Stimulated activated naive CD4-positive, alpha-beta T cell treated with Interleukin-2 at 50 U/mL for 16 hours (primary cell): ENCODE measurements at regions not wholly inside any gene's neighbourhood (a gene's known extent, or its start where the extent isn't known, plus 50 kb on each side); places are given as distances from the start of the nearest gene placed in this dataset.
"Not testable (repeated sequence)": the region's sequence is repeated elsewhere in the genome, so short reads cannot be mapped to it uniquely, and the experiment has no call there.

Experiments used
- DNase-seq: peaks from one replicate; lab custom pipeline; 2025; lab: John Stamatoyannopoulos, UW

DNA sequence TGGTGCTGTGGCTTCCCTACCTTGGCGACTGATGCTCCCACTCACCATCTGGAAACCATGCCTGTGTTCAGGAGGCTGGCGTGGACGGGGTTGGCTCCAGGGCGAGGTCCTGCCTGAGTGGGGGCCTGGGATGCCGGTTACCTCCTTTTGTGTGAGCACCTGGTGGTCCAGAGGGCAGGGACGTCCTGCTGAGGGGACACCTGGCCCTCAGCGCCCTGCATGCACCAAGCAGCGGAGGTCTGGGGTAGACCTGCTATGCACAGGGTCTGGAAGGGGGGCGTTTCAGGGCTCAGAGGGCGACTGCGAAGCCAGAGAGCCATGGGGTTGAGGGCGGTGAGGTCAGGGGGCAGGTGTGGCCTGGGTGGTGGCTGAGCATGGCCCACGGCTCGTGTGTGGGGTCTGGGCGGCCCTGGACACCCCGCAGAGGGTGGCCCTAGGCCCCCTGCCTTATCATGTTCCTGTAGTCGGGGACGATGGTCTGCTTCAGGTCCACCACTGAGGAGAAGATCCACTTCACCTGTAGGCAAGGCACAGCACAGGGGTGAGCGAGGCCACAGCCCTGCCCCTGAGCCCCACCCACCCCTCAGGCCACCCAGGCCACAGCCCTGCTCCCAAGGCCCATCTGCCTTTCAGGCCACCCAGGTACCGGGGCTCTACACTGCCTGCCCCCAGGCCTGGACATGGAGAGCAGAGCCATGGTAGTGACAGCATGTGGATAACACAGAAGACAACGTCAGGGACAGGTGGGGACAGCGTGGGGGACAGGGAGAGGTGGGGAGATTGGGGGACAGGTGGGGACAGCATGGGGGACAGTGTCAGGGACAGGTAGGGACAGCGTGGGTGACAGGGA, 95.3 kb downstream of the TMEM121 start:
- not testable (repeated sequence) for DNase-seq

DNA sequence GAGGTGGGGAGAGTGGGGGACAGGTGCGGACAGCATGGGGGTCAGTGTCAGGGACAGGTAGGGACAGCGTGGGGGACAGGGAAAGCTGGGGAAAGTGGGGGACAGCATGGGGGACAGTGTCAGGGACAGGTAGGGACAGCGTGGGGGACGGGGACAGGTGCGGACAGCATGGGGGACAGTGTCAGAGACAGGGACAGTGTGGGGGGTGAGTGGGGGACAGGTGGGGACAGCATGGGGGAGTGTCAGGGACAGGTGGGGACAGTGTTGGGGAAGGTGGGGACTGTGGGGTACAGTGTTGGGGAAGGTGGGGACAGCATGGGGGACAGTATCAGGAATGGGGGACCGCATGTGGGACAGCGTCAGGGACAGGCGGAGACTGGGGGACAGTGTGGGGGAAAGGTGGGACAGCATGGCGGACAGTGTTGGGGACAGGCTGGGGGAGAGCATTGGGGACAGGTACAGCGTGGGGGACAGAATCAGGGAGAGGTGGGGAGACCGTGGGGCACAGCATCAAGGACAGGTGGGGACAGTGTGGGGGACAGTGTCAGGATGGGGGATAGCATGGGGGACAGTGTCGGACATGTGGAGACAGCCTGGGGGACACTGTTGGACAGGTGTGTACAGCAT, 96.1 kb downstream of the TMEM121 start:
- no peak for DNase-seq

DNA sequence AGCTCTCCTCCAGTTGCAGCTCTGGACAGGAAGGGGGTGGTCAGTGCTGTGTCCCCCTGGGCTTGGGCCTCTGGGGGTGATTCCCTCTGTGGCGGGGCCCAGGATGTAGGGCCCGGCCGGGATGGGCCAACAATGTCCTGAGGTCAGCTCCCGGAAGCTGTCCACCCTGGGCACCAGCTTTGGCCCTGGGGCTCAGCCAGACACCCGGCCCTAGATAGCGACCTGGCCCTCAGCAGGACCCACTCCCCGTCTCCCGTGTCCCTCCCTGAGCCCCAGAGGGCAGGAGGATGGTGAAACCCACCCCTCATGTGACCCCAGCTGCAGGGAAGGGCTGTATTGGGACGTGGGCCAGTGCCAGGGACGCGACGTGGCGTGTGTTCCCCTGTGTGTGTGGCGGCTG, 96.8 kb downstream of the TMEM121 start:
- DNase-seq = not testable (repeated sequence)

DNA sequence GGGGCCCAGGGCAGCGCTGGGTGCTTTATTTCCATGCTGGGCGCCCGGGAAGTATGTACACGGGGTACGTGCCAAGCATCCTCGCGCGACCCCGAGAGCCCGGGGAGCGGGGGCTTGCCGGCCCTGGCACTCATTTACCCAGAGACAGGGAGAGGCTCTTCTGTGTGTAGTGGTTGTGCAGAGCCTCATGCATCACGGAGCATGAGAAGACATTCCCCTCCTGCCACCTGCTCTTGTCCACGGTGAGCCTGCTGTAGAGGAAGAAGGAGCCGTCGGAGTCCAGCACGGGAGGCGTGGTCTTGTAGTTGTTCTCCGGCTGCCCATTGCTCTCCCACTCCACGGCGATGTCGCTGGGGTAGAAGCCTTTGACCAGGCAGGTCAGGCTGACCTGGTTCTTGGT, 98.0 kb downstream of the TMEM121 start:
- DNase-seq = not testable (repeated sequence)

DNA sequence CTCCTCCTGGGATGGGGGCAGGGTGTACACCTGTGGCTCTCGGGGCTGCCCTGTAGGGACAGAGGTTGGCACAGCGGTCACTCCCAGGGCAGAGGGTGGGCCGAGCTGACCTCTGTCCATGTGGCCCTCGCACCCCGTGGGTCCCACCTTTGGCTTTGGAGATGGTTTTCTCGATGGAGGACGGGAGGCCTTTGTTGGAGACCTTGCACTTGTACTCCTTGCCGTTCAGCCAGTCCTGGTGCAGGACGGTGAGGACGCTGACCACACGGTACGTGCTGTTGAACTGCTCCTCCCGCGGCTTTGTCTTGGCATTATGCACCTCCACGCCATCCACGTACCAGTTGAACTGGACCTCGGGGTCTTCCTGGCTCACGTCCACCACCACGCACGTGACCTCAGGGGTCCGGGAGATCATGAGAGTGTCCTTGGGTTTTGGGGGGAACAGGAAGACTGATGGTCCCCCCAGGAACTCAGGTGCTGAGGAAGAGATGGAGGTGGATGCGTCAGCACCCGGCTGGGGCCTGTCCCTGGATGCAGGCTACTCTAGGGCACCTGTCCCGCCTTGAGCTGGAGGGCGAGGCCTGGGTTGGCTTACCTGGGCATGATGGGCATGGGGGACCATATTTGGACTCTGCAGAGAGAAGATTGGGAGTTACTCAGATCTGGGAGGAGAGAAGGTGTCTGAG, 98.5 kb downstream of the TMEM121 start:
- not testable (repeated sequence) for DNase-seq

DNA sequence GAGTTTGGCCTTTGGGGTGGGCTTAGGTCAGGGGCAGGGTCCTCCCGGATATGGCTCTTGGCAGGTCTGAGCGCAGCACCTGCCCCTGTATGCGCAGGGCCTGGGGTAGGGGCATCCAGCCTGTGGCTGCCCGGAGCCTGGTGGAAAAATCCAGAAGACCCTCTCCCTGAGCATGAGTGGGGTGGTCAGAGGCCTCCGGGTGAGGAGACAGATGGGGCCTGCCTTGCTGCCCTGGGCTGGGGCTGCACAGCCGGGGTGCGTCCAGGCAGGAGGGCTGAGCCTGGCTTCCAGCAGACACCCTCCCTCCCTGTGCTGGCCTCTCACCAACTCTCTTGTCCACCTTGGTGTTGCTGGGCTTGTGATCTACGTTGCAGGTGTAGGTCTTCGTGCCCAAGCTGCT, 99.1 kb downstream of the TMEM121 start:
- not testable (repeated sequence) for DNase-seq

DNA sequence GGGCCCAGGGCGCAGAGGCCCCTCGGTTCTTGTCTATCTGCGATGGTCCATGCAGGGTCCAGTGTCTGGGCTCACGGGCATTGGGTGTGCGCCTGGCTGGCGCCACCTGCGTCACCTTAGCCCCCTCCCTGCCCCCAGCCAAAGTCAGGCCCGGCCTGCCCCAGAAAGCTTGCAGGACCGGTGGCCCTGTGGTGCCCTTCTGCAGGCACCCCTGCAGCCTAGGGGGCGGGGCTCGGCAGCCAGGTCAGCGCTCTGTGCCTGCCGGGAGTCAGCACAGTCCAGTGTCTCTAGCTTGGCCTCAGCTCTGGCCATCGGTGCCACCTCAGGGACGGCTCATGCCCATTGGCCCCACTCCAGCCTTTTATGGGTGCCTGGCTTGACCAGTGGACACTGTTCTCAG, 99.7 kb downstream of the TMEM121 start:
- DNase-seq = not testable (repeated sequence)

DNA sequence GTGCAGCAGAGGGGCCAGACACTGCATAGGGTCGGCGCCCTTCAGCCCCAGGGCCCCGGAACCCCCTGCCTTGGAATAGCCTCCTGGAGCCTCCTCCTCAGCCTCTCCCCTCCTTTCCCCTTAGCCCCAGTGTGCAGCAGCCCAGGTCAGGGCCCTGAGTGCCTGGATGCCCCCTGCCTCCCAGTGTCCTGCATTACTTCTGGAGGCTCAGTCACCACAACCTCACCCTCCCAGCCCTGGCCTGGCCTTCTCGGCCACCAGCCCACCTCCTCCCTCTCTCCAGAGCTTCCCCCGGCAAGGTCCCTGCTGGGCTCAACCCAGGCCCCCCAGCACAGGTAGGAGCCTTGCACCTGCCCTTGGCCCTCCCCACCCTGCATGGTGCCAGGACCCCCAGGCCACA, 100.3 kb downstream of the TMEM121 start:
- not testable (repeated sequence) for DNase-seq

DNA sequence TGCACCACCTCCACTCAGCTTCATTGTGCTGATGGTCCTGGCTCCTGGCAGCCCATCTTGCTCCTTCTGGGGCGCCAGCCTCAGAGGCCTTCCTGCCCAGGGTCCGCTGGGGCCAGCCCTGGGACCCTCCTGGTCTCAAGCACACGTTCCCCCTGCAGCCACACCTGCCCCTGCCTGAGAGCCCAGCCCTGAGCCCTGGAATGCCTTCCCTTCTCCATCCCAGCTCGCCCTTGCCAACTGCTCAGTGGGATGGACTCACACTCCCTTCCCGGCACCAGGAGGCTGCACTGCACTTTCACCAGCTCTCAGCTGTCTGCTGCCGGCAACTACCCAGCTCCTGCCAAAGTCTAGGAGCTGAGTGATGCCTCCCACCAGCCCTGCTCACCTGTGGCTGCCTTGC, 100.9 kb downstream of the TMEM121 start:
- DNase-seq = not testable (repeated sequence)

DNA sequence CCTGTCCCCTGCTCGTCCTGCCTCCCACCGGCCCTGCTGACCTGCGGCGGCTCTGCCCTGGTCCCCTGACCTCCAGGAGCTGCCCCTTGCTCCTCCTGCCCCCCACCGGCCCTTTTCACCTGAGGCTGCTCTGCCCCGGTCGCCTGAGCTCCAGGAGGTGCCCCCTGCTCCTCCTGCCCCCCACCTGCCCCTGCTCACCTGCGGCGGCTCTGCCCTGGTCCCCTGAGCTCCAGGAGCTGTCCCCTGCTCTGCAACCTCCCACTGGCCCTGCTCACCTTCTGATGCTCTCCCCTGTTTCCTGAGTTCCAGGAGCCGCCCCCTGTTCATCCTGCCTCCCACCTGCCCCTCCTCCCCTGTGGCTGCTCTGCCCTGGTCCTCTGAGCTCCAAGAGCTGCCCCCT, 101.3 kb downstream of the TMEM121 start:
- DNase-seq = no peak

DNA sequence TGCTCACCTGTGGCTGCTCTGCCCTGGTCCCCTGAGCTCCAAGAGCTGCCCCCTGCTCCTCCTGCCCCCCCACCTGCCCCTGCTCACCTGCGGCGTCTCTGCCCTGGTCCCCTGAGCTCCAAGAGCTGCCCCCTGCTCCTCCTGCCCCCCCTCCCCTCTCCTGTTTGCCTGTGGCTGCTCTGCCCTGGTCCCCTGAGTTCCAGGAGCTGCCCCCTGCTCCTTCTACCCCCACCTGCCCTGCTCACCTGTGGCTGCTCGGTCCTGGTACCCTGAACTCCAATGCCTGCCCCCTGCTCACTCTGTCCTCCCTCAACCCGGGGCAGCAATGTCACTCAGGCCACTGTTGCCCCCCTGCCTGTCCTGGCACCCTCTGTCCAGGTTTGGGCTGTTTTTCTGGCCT, 101.7 kb downstream of the TMEM121 start:
- DNase-seq = not testable (repeated sequence)

DNA sequence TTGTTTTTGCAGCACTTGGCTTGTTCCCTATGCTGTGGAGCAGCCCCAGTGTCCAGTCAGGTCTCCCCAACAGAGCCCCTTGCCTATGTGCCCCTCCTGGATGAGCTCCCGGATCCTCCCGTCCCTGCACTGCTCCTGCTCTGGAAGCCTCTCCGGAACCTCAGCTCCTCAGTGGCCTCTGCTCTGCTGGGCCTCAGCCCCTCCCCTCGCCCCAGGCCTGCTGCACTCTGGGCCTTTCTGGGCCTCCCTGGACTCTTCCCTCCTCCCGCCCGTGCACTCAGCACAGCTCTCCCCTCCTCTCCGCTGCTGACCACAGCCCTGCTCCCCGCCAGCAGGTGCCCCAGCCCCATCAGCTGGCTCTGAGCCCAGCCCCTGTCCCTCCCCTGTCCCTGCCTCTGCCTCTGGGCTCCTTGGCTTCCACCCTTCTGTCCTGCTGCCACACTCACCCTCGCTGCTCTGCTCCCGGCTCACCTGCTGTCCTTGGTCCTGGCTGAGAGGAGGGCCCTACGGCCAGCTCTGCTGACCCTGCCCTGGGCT, 102.2 kb downstream of the TMEM121 start:
- not testable (repeated sequence) for DNase-seq

DNA sequence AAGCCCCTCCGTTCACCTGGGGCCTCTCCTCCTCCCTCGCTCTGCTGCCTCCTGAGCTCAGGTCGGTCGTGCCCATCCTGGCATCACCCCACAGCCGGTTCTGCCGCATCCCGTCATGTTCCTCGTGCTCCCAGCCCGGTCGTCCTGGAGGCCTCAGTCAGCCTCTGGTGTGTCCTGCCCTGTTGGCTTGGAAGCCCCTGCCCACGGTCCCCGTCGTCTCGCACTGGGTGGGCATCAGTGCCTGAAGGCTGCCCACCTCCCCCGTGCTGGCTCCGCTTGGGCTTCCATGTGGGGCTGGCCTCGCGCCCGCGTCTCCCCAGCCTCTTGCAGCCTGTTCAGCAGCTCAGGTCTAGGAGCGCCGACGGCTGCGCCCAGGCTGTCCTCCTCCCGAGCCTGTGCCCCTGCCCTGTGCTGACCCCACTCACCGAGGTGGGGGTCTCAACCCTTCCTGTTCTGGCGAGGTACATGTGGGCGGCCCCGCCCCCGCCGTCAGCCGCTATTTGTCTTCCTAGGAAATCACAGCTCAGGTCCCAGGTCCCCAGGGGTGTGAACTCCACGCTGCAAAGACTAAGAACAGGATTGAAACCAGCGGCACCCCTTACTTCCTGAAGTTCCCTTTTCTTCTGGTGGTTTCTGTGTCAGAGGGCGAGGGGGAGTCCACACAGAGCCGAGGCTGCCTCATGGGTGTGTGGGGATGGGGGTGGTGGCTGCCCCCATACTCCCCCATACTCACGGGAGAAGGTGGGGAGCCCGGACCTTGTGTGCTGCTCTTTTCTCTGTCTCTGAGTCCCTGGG, 102.9 kb downstream of the TMEM121 start:
- DNase-seq = not testable (repeated sequence)

DNA sequence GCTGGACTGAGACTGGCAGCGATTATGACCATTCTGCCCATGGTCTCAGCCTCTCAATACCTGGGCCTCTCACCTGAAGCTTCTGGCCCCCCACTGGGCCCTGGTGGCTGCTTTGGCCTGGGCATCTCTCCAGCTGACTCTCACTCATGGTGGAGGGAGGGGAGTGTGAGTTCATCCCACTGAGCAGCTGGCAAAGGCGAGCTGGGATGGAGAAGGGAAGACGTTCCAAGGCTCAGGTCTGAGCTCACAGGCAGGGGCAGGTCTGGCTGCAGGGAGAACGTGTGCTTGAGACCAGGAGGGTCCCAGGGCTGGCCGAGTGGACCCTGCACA, 103.5 kb downstream of the TMEM121 start:
- DNase-seq = no peak

DNA sequence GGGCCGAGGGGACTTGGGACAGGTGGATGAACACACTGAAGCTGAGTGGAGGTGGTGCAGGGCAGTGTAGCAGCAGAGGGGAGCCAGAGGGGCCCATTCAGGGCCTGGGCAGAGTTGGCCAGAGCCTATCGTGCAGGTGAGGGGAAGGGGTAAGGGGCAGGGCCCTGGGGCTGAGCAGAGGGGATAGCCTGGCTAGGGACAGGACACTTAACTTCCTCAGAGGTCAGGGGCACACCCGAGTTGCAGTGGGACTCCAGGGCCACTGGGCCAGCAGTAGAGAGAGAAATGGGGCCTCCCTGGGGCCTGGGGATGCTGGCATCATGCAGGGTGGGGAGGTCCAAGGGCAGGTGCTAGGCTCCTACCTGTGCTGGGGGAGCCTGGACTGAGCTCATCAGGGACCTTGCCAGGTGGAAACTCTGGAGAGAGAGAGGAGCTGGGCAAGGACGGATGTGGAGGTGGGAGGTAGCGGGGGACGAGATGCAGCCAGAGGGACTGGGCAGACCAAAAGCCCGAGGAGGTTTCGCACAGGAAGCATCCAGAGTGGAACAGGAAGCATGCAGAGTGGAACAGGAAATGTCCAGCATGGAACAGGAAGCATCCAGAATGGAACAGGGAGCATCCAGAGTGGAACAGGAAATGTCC, 104.0 kb downstream of the TMEM121 start:
- not testable (repeated sequence) for DNase-seq

DNA sequence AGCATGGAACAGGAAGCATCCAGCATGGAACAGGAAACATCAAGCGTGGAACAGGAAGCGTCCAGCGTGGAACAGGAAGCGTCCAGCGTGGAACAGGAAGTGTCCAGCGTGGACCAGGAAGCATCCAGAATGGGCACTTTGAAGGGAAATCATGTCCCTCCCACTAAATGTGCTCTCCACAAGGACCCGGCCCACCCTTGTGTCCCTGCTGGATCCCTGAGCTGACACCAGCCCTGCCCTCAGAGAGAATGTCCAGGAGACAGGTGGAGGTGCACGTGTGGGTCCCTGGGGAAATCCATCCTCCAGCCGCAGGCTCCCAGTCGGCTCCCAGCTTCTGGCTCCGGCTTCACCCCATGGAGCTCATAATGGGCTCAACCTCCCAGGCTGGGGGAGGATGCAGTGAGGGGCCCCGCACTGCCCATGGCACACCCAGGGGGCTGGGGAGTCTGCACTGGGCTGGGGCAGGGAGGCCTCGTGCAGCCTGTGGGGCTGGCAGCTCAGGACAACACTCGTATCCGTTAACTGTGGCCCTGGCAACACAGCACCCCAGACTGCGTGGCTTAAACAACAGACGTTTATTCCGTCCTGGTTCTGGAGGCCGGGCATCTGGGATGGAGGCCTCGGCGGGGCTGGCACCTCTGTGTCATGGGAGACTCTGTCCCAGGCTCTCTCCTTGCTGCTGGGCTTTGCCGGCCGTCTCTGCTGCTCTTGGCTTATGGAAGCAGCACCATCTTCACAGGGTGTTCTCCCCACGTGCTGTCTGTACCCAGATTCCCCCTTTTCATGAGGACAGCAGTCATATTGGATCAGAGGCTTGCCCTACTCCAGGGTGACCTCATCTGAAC, 104.8 kb downstream of the TMEM121 start:
- DNase-seq = not testable (repeated sequence)

DNA sequence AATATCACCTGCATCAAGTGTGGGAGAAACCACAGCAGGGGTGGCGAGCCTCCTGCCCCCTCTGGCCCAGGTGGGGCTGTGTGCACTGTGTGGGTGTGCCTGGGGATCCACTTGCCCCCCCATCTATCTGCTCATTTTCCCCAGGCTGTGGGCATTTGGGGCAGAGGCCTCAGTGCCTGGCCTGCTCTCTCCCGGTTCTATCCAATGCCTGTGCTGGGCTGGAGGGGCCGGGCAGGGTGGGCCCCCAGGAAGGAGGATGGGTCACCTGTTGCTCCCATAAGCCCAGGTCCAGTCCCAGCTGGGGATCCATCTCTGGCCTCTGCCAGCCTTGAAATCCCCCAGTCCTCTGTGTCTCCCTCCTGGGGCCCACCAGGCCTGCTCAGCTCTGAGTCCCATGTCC, 105.6 kb downstream of the TMEM121 start:
- DNase-seq = no peak

DNA sequence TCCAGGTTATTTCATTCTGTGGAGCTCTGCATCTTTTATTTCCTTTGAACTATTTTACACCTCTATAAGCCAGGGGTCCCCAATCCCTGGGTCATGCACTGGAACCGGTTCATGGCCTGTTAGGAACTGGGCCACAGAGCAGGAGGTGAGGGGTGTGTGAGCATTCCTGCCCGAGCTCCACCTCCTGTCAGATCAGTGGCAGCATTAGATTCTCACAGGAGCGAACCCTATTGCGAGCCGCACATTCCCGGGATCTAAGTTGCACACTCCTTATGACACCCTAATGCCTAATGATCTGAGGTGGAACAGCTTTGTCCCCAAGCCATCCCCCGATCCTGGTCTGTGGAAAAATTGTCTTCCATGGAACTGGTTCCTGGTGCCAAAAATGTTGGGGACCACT, 107.2 kb downstream of the TMEM121 start:
- DNase-seq = not testable (repeated sequence)

DNA sequence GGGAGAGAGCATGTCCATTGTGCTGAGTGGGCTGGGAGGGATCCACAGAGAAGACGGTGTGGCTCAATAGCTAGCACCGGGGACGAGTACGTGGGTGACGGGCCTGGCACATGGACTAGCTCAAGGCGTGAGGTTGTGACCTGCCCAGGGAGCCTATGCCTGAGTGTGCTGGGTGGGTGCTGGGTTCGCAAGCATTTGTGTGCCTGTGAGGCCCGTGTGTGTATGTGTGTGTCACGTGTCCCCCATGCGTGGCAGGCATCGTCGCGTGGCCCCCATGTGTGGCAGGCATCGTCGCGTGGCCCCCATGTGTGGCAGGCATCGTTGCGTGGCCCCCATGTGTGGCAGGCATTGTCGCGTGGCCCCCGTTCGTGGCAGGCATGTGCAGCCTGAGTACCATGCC, 109.2 kb downstream of the TMEM121 start:
- DNase-seq = no peak

DNA sequence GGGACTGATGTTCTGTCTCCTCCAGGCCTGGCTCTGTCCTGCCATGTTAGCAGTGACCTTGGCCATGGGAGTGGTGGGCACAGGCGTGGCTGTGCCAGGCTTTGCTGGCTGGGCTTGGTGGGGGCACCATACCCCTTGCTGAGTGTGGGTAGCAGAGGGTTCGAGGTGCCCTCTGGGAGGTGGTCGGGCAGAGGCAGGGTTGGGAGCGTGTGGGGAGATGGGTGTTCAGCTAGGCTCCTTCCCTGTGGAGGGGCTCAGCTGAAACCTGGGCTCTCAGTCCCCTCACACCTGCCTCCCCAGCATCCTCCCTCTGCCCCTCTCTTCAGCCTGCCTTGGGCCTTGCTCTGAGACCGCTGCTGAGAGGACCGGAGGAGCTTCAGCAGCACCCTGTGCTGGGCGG, 109.6 kb downstream of the TMEM121 start:
- DNase-seq = not testable (repeated sequence)
